Brain pericyte (primary cell): ENCODE measurements at regions not wholly inside any gene's neighbourhood (a gene's known extent, or its start where the extent isn't known, plus 50 kb on each side); places are given as distances from the start of the nearest gene placed in this dataset.

Experiments
- DNase-seq: peaks from one replicate; pipeline ENCODE4 v3.0.0-alpha.2; 2012; ENCODE audit warnings: low read depth, low spot score

DNA sequence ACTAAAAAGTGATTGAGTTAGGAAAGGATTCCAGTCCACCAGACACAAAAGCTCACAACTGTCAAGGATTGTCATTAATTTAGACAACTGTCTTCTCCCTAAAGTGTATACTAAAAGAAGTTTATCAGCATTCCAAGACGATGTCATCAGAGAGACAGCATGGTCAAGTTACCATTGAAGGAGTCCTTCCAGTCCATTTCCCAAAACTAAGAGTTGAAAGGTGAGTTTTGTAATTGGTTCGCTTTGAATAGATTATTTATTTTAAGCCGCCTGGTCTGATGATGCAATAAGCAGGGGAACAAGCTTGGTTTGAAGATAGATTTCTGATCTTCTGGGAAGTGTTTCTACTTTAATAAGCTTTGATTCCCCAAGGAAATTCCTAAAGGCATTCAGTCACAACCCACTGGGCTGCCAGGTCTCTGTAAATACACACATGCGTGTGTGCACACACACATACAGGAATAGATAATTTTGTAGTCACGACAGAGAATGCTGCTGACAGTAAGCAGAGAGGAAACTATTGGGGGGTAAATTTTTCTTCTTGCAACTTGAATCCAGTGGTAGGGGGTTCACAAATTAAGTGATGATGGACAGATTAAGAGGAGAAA lies 234.8 kb downstream of the PIK3R1 start:
- DNase-seq = no peak

DNA sequence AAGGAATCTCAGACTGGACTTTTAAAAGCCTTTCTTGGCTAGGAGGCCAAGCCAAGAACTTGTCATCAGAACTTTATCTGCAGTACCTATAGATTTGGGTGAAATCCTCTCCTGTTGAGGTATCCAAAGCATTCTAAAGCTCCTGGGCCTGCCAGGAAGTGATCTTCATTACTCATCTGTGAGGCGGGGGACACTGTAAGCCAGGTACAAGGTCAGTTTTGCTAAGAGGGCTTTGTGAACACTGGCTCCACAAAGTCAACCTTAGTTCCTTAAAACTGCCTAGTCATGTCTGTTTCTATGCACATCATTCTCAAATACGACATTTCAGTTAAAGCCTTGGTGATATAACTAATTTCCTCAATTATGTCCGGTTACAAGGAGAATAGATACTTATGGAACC lies 236.7 kb downstream of the PIK3R1 start:
- DNase-seq = no peak

DNA sequence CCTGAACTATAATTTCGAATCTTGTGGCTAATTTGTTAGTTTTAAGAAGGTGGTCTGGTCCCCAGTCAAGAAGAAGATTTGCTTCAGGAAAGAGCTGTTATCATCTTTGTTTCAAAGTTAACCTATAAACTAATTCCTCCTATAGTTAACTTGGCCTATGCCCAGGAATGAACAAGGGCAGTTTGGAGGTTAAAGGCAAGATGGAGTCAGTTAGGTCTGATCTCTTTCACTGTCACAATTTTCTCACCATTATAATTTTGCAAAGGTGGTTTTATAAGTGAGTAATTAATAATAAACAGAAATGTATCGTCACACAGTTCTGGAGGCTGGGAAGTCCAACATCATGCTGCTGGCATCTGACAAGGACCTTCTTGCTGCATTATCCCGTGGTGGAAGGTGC lies 238.6 kb downstream of the PIK3R1 start:
- no peak for DNase-seq

DNA sequence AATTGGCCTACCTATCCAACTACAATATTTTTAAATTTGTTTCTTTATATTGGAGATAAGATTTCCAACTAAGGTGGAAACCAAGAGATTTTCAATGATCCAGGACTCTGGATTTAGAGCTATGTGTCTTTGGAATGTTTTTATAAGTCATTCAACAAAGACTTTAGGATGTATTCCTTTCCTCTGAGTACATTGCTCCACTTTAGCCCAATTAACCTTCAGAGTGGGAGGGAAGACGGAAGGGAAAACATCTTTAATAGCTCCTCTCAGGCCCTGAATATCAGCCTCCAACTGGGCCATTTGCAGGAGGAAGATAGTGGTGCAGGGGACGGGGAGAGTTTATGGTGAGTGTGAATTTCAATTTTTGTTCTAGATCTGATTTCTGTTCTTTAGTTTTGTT lies 239.2 kb downstream of the PIK3R1 start:
- DNase-seq = no peak

DNA sequence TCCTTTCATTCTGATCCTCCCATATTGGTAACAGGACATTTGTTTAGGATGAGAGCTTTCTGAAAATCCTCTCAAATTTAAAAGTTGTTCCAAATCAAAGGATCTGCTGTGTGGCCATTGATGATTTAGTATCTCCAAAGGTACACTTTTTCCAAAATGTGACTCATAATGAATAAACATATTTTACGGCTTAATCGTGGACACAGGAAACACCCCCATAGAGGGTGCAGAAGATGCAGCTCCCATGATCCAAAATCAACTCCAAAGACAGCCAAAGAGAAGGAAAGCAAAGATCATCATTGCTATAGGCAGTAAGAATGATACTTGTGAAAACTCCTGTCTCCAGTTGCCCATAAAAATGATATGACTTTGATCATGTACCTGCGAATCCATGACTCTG lies 239.7 kb downstream of the PIK3R1 start:
- no peak for DNase-seq

DNA sequence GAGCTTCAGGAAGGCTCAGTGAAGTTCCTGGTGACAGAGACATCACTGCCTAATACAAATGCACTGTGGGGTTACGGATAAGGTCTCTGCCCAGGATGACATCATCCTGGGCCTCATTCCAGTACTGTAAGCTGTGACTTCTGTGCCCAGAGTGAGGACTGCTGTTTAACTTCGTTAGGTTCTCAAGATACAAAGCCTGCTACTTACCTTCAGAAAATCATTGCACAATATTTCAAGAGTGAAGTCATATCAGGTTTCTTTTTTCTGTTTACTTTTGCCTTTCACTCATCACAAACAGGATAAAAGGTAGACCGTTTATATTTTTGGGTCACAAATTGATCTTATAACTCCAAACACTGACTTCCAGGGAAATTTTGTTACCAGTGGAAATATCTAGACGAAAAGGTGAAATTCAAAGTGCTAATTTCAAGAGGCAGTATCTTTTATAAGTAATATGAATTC lies 241.2 kb downstream of the PIK3R1 start:
- no peak for DNase-seq

DNA sequence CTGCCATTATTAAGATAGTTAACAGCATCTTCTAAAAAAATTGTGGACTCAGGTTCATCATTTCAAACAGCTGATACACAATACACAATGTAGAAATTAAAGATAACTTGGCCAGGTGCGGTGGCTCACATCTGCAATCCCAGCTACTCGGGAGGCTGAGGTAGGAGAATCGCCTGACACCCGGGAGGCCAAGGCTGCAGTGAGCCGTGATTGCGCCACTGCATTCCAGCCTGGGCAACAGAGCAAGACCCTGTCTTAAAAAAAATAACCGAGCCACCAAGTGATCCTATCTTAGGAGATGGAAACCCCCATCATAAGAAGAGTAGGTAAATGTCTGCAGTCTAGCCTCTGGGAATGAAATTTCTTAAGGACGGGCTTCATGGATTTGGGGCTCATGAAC lies 241.7 kb downstream of the PIK3R1 start:
- DNase-seq = no peak

DNA sequence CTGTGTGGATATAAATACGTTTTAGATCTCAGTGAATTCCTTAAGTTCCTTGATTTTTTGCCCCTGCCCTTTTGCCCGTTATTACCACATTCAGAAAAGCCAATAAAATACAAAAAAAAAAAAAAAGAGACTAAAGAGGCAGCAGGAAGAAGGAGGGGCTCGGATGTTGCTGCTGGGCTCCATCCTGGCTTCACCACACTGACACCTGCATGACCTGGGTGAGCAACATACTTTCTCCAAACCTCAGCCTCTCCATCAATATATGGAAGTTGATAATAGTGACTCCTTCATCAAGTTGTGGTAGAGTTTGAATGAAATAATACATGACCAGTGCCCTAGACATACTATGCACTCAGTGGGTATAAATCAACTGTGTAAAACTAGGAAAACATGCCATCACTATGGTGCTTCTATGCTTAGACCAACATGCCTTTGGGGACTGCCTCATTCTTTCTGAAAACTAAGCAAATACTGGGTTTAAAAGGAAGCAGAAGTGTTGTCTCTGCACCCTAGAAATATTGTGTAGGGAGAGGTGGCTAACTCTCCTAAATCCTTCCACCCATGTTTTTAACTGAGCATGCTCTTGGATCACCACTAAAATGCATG lies 243.0 kb downstream of the PIK3R1 start:
- no peak for DNase-seq

DNA sequence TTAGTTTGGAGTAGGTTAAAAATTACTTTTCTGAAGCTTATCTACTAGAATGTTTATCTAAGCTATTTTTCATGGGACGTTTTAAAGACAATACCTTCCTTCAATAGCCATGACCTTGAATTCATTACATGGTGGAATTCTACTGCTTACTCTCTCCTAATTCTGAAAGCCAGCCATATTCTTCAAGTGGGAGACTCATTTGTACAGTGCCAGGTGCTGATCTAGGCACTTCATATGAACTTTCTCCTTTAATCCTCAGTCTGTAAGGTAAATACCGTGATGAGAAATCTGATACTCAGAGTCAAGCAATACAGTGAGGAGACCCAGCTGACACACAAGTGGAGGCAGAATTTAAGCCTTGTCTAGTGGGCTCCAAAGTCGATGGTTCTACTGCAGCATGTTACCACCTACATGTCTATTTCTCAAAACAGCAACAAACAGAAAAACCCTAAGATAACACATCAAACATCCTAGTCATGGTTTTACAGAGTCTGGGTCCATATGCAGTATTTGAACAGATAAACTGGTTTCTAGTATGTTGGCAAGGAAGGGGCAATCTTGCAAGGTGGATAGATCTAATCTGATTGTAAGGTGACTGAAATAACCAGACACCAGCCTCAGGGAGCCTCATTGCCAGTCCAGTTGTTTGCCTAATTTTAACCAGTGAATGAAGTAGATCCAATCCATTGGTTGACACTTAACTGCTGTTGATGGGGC lies 243.7 kb downstream of the PIK3R1 start:
- DNase-seq = no peak

DNA sequence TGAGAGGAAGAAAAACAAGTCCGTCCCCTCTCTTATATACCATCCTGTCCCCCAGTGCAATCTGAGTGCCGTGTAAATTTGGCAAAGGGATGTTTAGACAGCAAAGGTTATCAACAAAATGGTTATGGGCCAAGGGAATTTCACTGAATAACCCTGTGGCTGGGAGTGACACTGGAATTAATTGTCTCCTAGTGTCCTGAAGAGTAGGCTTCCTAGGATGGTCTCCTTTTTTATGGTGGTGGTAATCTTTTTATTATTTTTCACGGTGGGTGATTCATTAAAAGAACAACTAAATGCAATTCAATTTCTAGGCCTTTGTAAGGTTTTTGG lies 244.2 kb downstream of the PIK3R1 start:
- no peak for DNase-seq

DNA sequence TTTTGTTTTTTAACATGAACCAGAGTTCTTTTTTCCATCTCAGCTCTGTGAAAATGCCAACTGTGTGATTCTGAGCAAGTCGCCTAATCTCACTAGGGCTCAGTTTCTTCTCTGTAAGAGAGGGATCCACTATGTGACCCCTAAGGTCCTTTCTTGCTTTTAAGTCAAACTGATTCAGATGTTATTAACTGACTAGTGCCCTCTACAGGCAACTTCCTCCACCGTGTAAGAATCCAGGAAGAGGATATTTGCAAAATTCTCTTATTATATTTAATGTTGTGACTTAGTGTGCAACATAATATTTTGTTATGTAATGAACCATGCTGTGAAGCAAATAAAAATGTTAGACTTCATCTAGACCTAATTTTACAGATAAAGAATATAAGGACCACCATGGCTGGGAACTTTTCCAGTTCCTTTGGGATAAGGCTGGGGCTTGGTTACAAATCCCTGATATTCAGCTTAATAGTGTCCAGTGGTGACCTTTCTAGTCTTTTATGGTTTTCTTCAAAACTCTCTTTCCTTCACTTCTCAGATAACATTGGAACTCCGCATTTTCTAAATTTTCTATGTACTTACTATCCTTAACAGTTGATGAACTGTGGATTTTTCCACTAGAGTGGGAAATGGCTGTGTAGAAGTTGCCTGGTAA lies 244.7 kb downstream of the PIK3R1 start:
- DNase-seq = no peak

DNA sequence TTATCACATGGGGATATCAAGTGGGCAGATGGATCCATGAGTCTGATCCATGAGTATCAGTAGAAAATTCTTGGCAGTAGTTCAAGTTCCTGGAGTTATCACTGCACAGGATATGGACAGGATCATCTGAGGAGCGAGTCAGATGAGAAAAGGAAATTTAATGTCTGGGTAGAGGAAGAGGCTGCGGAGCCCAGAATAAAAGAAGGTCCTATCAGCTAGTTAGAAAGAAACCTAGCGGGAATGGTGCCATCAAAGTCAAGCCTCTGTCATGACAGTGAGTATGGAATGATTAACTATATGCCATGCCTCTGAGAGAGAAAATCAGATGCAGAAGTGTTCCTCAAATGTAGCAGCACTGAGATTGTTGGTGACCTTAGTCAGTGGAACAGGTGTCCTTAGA lies 248.1 kb downstream of the PIK3R1 start:
- DNase-seq = no peak

DNA sequence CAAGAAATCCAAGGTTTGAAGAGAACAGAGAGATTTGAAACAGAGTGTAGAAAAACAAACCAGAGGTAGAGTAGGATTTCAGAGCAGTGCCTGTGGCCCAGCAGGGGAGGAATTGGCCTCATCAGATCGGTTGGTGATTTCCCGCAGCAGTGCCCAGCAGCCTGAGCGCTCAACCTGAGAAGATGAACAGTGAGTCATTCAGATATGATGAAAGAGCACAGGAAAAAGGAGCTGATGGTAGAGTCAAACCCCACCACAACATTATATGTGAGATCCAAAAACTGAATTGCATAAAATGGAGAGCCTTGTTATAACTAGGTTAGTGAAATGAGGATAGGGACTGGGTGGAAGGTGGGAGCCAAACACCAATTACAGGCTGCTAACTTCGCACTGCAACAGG lies 248.9 kb downstream of the PIK3R1 start:
- DNase-seq = peak; percentile 30

DNA sequence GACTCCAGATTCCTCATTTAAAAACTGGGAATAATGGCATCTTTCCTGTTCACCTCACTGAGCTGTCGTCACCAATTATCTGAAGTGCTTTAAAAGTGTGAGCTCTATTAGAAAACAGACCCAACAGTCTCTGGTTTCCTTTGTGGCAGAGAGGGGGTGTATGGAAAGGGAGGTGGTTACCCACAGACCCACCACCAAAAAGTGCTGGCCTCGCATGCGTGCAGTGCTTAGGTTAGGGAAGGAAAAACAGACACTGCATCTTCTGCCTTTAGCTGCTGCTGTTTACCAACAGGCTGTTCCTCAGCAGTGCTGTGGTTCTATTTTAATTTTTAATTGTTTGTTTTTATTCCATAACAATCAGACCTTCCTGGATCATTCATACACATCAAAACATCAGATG lies 249.6 kb downstream of the PIK3R1 start:
- DNase-seq = no peak

DNA sequence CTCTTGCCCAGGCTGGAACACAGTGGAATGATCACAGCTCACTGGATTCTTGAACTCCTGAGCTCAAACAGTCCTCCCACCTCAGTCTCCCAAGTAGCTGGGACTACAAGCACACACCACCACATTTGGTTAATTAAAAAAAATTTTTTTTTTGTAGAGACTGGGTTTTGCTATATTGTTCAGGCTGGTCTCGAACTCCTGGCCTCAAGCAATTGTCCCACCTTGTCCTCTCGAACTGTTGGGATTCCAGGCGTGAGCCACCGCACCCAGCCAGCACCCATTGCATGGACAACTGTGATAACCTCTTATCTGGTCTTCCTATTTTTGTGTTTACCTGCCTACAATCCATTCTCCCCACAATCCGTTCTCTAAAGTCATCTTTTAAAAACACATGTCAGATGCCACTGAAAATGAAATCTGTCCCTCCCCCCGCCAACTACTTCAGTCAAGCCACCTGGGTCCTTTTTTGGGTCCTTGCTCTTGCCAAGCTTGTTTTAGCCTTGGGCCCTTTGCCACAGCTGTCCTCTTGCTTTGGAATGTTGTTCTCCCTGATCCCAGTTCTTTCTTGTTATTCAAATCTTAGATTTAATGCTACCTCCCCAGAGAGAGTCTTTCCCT lies 250.5 kb downstream of the PIK3R1 start:
- no peak for DNase-seq

DNA sequence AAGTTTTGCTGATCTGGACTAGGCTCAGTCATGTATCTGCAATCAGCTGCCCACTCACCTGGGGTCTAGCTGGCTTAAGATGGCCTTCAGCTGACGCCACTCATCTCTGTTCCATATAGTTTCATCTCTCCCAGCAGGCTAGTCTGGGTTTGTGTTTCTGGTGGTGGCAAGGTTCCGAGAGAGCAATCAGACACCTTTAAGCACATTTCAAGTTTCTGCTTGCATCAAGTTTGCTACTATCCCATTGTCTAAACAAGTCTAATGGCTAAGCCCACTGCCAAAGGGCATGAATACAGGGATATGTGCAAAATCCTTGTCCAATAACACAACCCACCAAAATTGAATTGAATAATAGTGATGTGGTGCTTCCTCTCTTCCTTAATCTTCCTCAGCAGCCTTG lies 251.7 kb downstream of the PIK3R1 start:
- DNase-seq = no peak

DNA sequence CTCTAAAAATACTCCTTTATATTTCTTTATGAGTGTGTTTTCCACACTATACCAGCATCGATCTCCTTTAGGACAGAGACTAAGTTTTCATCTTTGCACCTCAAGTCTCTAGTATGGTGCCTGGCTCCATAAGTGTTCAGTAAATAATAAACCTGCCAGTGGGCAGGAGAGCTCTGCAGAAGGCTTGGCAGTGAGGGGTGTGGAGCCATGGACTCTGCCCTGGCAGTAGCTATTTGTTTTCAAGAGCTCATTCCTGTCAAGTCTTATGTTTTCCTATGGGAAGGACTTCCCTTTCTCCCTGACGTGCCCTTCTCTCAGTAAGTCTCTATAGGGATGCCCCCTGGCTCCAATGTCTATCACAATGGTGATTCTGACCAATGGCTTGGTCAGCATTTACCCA lies 252.2 kb downstream of the PIK3R1 start:
- no peak for DNase-seq

DNA sequence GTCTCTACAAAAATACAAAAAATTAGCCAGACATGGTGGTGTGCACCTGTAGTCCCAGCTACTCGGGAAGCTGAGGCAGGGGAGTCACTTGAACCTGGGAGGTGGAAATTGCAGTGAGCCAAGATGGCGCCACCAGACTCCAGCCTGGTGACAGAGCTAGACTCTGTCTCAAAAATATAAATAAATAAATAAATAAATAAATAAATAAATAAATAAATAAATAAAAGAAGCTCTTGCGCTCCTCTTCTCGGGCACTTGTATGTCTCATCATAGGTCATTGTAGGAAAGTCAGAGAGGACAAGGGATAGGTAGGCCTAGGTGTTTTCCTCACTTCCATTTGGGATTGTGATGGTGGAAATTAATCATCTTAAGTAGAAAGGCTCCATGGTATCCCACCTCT lies 252.8 kb downstream of the PIK3R1 start:
- DNase-seq = no peak

DNA sequence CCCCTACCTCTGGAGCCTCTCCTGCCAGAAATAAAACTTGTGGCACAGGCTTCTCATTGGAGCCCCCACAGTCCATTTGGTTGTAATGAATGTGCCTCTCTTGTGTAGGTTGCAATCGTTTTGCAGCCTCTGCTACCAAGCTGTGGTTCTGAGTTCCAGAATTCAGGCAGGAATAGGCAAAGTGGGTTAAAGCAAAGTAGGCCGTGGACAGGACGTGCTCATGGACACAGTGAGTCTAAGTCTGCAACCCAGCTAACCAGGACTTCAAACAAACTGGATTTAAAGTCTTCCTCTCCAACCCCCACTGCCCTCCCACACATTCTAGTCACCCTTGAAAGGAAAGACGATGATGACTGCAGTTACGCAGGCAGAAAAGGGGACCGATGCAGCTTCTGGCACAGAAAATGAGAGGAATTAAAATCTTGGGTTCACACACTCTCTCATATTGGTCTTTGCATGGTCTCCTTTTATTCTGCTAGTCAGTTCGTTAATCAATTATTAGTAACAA lies 260.0 kb downstream of the PIK3R1 start:
- DNase-seq = no peak

DNA sequence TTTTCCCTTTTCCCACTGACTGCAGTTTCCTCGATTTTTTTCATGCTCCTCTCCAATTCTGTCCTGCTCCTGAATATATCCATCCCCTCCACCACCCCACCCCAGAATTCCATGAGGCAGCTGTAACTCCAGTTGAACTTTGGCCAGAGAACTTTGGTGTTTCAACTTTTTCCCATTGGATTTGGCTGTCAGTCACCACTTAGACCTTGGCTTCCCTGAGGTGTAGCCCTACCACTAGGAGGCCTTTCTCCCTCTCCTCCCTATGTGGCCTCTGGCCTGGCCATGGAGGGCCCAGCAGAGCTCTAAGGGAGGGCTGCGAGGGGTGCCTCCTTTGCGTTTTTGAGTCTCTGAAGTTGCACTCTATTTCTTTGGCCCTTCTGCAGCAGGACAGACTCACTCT lies 261.3 kb downstream of the PIK3R1 start:
- DNase-seq = no peak

DNA sequence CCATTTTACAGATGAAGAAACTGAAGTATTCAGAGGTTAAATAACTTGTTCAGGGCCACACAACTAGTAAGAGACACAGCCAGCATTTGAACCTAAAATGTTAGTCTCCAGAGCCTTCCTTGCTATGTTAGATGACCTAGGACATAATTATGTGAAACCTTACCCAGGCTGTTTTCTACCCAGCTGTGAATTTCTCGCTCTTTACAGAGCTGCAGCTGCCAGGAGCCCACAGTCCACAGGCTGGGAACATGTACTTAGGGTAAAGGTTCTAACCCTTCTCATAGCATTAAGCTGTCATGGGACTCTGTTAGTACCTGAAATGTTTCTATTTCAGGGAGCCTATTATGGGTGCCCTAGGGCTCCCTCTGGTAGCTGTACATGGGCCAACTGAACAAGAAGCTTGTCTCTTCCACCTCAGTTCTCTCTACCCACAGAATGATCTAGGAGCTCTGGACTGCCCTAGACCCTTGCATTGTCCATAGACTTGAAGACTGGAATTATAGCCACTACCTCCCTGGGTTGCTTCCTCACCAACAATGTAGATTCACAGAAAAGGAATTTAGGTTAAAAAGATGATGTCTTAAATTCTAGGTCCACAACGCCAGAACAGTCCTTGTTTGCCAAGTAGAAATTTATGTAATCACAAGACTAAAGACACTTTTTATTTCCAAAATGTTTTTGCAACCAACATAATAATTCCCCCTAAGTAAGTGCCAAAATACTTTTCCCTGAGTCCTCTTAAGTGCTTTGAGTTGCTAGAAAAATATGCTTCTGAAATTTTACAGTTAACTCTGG lies 262.9 kb downstream of the PIK3R1 start:
- DNase-seq = no peak
